ENCODE measurements at regions not wholly inside any gene's neighbourhood (a gene's known extent, or its start where the extent isn't known, plus 50 kb on each side); places are given as distances from the start of the nearest gene placed in this dataset.

GRCh38 chr11:92870196-92870832, 99.1 kb upstream of the MTNR1B start:
- H3K4me3 ChIP-seq (ENCODE audit: low read depth, low read length): no peak overlapping the region
- TF ChIP-seq CTCF (IDR thresholded peaks at IDR 0.05; ENCODE audit: low read depth, low read length): no peak

- H3K4me3 ChIP-seq (ENCODE audit: low read depth, low read length): no peak overlapping the region
- TF ChIP-seq CTCF (IDR thresholded peaks at IDR 0.05; ENCODE audit: low read depth, low read length): no peak
Measured at GRCh38 chr11:92873551-92873950, 95.9 kb upstream of the MTNR1B start.

GRCh38 chr11:92875473-92875872, 94.0 kb upstream of the MTNR1B start:
- no peak for TF ChIP-seq CTCF (IDR thresholded peaks at IDR 0.05; ENCODE audit: low read depth, low read length)
- H3K4me3 ChIP-seq (ENCODE audit: low read depth, low read length): no peak overlapping the region

- TF ChIP-seq CTCF (IDR thresholded peaks at IDR 0.05; ENCODE audit: low read depth, low read length): no peak
Measured at GRCh38 chr11:92879086-92879485, 90.4 kb upstream of the MTNR1B start.

GRCh38 chr11:92880381-92880780, 89.1 kb upstream of the MTNR1B start:
- TF ChIP-seq CTCF (IDR thresholded peaks at IDR 0.05; ENCODE audit: low read depth, low read length): no peak
- H3K4me3 ChIP-seq (ENCODE audit: low read depth, low read length): no peak overlapping the region

More at GRCh38 chr11:92879086-92879485, 90.4 kb upstream of the MTNR1B start:
- no peak overlapping the region for H3K4me3 ChIP-seq (ENCODE audit: low read depth, low read length)

GRCh38 chr11:92881940-92882450, 87.5 kb upstream of the MTNR1B start:
- no peak for TF ChIP-seq CTCF (IDR thresholded peaks at IDR 0.05; ENCODE audit: low read depth, low read length)
- H3K4me3 ChIP-seq (ENCODE audit: low read depth, low read length): no peak overlapping the region

- H3K4me3 ChIP-seq (ENCODE audit: low read depth, low read length): no peak overlapping the region
- no peak for TF ChIP-seq CTCF (IDR thresholded peaks at IDR 0.05; ENCODE audit: low read depth, low read length)
Measured at GRCh38 chr11:92882828-92883611, 86.4 kb upstream of the MTNR1B start.
